ENCODE measurements at regions not wholly inside any gene's neighbourhood (a gene's known extent, or its start where the extent isn't known, plus 50 kb on each side); places are given as distances from the start of the nearest gene placed in this dataset.

DNA sequence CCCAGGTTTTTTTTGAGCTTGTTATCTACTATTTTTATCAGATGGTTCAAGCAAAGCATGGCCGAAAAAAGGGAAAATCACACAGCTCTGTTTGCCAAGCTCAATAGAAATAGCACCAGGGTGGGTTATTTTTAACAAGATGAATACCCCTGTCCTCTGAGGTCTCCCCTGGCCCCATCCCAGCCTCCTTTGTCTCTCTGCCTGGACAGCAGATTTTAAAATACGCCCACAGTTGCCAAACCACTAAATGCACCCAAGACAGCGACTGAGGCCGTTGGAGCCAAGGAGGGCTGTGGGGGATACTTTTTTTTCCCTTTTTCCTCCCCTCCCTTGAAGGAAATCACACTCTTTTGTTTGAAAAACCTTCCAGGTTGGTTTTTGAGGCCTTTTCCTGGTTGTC lies 106.6 kb downstream of the VEGFA start:
- Histone ChIP-seq H3K18ac (ENCODE audit: insufficient read length, low read depth, low read length) (no peak overlapping the region), H3K27ac (ENCODE audit: insufficient read length, low read depth, low read length) (no peak overlapping the region), H4K91ac (ENCODE audit: insufficient read length, low read depth, low read length) (no peak overlapping the region), H3K56ac (ENCODE audit: insufficient read length, low read depth, low read length) (no peak overlapping the region), H2BK12ac (ENCODE audit: insufficient read length, low read depth, low read length) (no peak overlapping the region), H3K14ac (ENCODE audit: insufficient read depth, low read length) (no peak overlapping the region), H3K79me2 (ENCODE audit: insufficient read depth, low read length) (no peaks in the 10 kb centered on the region), H3K4me1 (ENCODE audit: insufficient read depth, low read length) (no peaks in the 10 kb centered on the region), H4K8ac (replicated peaks; ENCODE audit: insufficient read length, low read depth, low read length) (no peak overlapping the region), H4K5ac (ENCODE audit: insufficient read length, low read depth, low read length) (no peak overlapping the region), H2BK20ac (ENCODE audit: low read depth, low read length, poor library complexity, severe bottlenecking) (no peak overlapping the region), H3K23me2 (ENCODE audit: insufficient read length, low read depth, low read length, poor library complexity, severe bottlenecking) (no peaks in the 10 kb centered on the region), H3T11ph (ENCODE audit: low read length) (no peak overlapping the region), H3K27me3 (ENCODE audit: insufficient read depth, low read length) (no peaks in the 10 kb centered on the region), H3K9me3 (ENCODE audit: control insufficient read depth, low read depth, low read length) (no peaks in the 10 kb centered on the region), H3K4me2 (ENCODE audit: insufficient read depth, insufficient read length, low read length) (no peak overlapping the region), H2BK15ac (ENCODE audit: low read depth, low read length) (no peak overlapping the region), H3K23ac (ENCODE audit: insufficient read length, low read depth, low read length) (no peak overlapping the region), H3K4ac (ENCODE audit: low read depth, low read length) (no peak overlapping the region), H2BK5ac (ENCODE audit: insufficient read length, low read length) (no peak overlapping the region), H2AK5ac (ENCODE audit: insufficient read length, low read length) (no peak overlapping the region), H2BK120ac (ENCODE audit: low read depth, low read length, poor library complexity, severe bottlenecking) (no peak overlapping the region), H4K20me1 (ENCODE audit: control insufficient read depth, insufficient read depth, insufficient read length) (no peaks in the 10 kb centered on the region), H2AFZ (ENCODE audit: low read length) (no peak overlapping the region), H3K9ac (ENCODE audit: extremely low read depth, insufficient read length, low read length) (no peak overlapping the region), H3K79me1 (ENCODE audit: insufficient read depth, low read depth, low read length, poor library complexity, severe bottlenecking) (no peaks in the 10 kb centered on the region)
- WGBS (ENCODE audit: extremely low coverage, insufficient read length, low lambda C conversion rate): no CpG with 5 or more reads among the region's 4 CpGs
- Mint-ChIP-seq H3K4me1 (peaks cover 13 to 30% of the 10 kb centered on the region in 2 experiments), H3K27me3 (ENCODE audit: low read depth) (no peaks in the 10 kb centered on the region; the same call in 1 of the 2 replicates), H3K27ac (no peak overlapping the region), H3K4me3 (no peak overlapping the region; a peak in 1 of 5 replicates), H3K9me3 (no peaks in the 10 kb centered on the region), H3K36me3 (ENCODE audit: insufficient read depth in 1 of 3, low read depth in 3 of 3) (no peaks in the 10 kb centered on the region; a peak in 1 of 7 replicates)
- no peak for DNase-seq
- no peak for TF ChIP-seq CTCF (conservative IDR thresholded peaks at IDR 0.05)
